ENCODE measurements at regions not wholly inside any gene's neighbourhood (a gene's known extent, or its start where the extent isn't known, plus 50 kb on each side); places are given as distances from the start of the nearest gene placed in this dataset.

DNA sequence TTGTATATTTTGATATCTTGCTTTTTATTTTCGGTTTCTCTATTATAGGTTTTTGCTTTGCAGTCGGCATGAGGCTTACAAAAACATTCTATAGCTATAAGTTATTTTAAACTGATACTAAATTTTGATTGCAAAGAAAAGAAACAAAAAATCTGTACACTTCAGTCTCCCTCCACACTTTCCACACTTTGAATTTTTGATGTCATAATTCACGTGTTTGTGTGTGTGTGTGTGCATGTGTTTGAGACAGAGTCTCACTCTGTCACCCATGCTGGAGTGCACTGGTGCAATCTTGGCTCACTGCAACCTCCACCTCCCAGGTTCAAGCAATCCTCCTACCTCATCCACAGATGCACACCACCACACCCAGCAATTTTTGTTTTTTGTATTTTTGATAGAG, 124.9 kb downstream of the MRPS30 start:
- Histone ChIP-seq H3K27ac (ENCODE audit: low read length) (peak overlapping the region; percentile 40; the same call in 1 of the 2 replicates), H4K20me1 (ENCODE audit: insufficient read depth, low read length) (no peaks in the 10 kb centered on the region), H3K4me1 (ENCODE audit: low read length) (peaks cover 8% of the 10 kb centered on the region; the same call in 1 of the 2 replicates), H3K9me2 (replicated peaks; ENCODE audit: insufficient read depth, low read length) (no peaks in the 10 kb centered on the region), H3F3A (ENCODE audit: insufficient read depth, low read length) (peaks cover 3% of the 10 kb centered on the region; the same call in 1 of the 2 replicates), H3K4me2 (ENCODE audit: low read depth, low read length) (peak overlapping the region; percentile 73), H3K4me3 (ENCODE audit: low read length) (peak overlapping the region; percentile 46), H3K36me3 (replicated peaks; ENCODE audit: insufficient read depth, low read length) (no peaks in the 10 kb centered on the region), H3K27me3 (replicated peaks; ENCODE audit: insufficient read depth, low read length) (no peaks in the 10 kb centered on the region), H2AFZ (ENCODE audit: low read length) (0 out of 2 replicates have a peak overlapping the region, but pooled peaks have one; percentile 6), H3K79me2 (ENCODE audit: low read length) (no peaks in the 10 kb centered on the region), H3K9ac (ENCODE audit: low read length) (no peak overlapping the region), H3K9me3 (replicated peaks; ENCODE audit: insufficient read depth, low read length) (no peaks in the 10 kb centered on the region)
- DNase-seq: no peak
- no peak for TF ChIP-seq CTCF (IDR thresholded peaks at IDR 0.05; ENCODE audit: low read length)
- TF ChIP-seq EZH2 (optimal IDR thresholded peaks at IDR 0.05; ENCODE audit: low read depth, low read length): no peak
- TF ChIP-seq EZH2phosphoT487 (IDR thresholded peaks at IDR 0.05; ENCODE audit: low read length): no peak

- Histone ChIP-seq H3F3A (ENCODE audit: insufficient read depth, low read length) (peaks cover 3% of the 10 kb centered on the region; the same call in 1 of the 2 replicates), H3K4me2 (ENCODE audit: low read depth, low read length) (no peak overlapping the region), H3K79me2 (ENCODE audit: low read length) (no peaks in the 10 kb centered on the region), H3K27ac (ENCODE audit: low read length) (no peak overlapping the region), H3K36me3 (replicated peaks; ENCODE audit: insufficient read depth, low read length) (no peaks in the 10 kb centered on the region), H3K27me3 (replicated peaks; ENCODE audit: insufficient read depth, low read length) (no peaks in the 10 kb centered on the region), H2AFZ (ENCODE audit: low read length) (no peak overlapping the region), H3K4me1 (ENCODE audit: low read length) (peaks cover 8% of the 10 kb centered on the region; the same call in 1 of the 2 replicates), H3K9ac (ENCODE audit: low read length) (no peak overlapping the region), H3K9me3 (replicated peaks; ENCODE audit: insufficient read depth, low read length) (no peaks in the 10 kb centered on the region), H4K20me1 (ENCODE audit: insufficient read depth, low read length) (no peaks in the 10 kb centered on the region), H3K4me3 (ENCODE audit: low read length) (no peak overlapping the region), H3K9me2 (replicated peaks; ENCODE audit: insufficient read depth, low read length) (no peaks in the 10 kb centered on the region)
- TF ChIP-seq EZH2 (optimal IDR thresholded peaks at IDR 0.05; ENCODE audit: low read depth, low read length): no peak
- TF ChIP-seq CTCF (IDR thresholded peaks at IDR 0.05; ENCODE audit: low read length): peak; percentile 50
- TF ChIP-seq EZH2phosphoT487 (IDR thresholded peaks at IDR 0.05; ENCODE audit: low read length): no peak
- DNase-seq: peak; percentile 60
Measured at GRCh38 chr5:44935262-44935661, 126.5 kb downstream of the MRPS30 start.

- Histone ChIP-seq H3K9me2 (replicated peaks; ENCODE audit: insufficient read depth, low read length) (no peaks in the 10 kb centered on the region), H3K36me3 (replicated peaks; ENCODE audit: insufficient read depth, low read length) (no peaks in the 10 kb centered on the region), H3K27me3 (replicated peaks; ENCODE audit: insufficient read depth, low read length) (no peaks in the 10 kb centered on the region), H4K20me1 (ENCODE audit: insufficient read depth, low read length) (no peaks in the 10 kb centered on the region), H3K4me1 (ENCODE audit: low read length) (peaks cover 8% of the 10 kb centered on the region; the same call in 1 of the 2 replicates), H3K4me3 (ENCODE audit: low read length) (no peak overlapping the region), H2AFZ (ENCODE audit: low read length) (no peak overlapping the region), H3K4me2 (ENCODE audit: low read depth, low read length) (no peak overlapping the region), H3F3A (ENCODE audit: insufficient read depth, low read length) (peaks cover 3% of the 10 kb centered on the region; the same call in 1 of the 2 replicates), H3K79me2 (ENCODE audit: low read length) (no peaks in the 10 kb centered on the region), H3K27ac (ENCODE audit: low read length) (no peak overlapping the region), H3K9ac (ENCODE audit: low read length) (no peak overlapping the region), H3K9me3 (replicated peaks; ENCODE audit: insufficient read depth, low read length) (no peaks in the 10 kb centered on the region)
- DNase-seq: no peak
- no peak for TF ChIP-seq CTCF (IDR thresholded peaks at IDR 0.05; ENCODE audit: low read length)
- TF ChIP-seq EZH2phosphoT487 (IDR thresholded peaks at IDR 0.05; ENCODE audit: low read length): no peak
- TF ChIP-seq EZH2 (optimal IDR thresholded peaks at IDR 0.05; ENCODE audit: low read depth, low read length): no peak
Measured at GRCh38 chr5:44935871-44936270, 127.1 kb downstream of the MRPS30 start.

Measured in MM.1S (cell line).